ENCODE measurements at regions not wholly inside any gene's neighbourhood (a gene's known extent, or its start where the extent isn't known, plus 50 kb on each side); places are given as distances from the start of the nearest gene placed in this dataset.

- TF ChIP-seq CTCF (IDR thresholded peaks at IDR 0.05; ENCODE audit: insufficient read depth, low read length, poor library complexity, severe bottlenecking) = no peak
Observed at GRCh38 chr15:35994876-35995275, 448.9 kb upstream of the DPH6 start.

GRCh38 chr15:35998663-35999602 lies 453.0 kb upstream of the DPH6 start:
- no peaks in the 10 kb centered on the region for H3K27me3 ChIP-seq (replicated peaks; ENCODE audit: control insufficient read depth, insufficient read depth, low read length)
- DNase-seq (ENCODE audit: extremely low read depth, insufficient read length) = no peak
- no peak overlapping the region for H3K4me3 ChIP-seq (replicated peaks; ENCODE audit: low read depth, low read length)
- TF ChIP-seq CTCF (IDR thresholded peaks at IDR 0.05; ENCODE audit: insufficient read depth, low read length, poor library complexity, severe bottlenecking) = no peak
- no peaks in the 10 kb centered on the region for H3K36me3 ChIP-seq (ENCODE audit: control insufficient read depth, insufficient read depth, low read length)

More at GRCh38 chr15:35994876-35995275, 448.9 kb upstream of the DPH6 start:
- no peak overlapping the region for H3K4me3 ChIP-seq (replicated peaks; ENCODE audit: low read depth, low read length)
- no peaks in the 10 kb centered on the region for H3K27me3 ChIP-seq (replicated peaks; ENCODE audit: control insufficient read depth, insufficient read depth, low read length)
- DNase-seq (ENCODE audit: extremely low read depth, insufficient read length) = no peak
- no peaks in the 10 kb centered on the region for H3K36me3 ChIP-seq (ENCODE audit: control insufficient read depth, insufficient read depth, low read length)

- no peak for TF ChIP-seq CTCF (IDR thresholded peaks at IDR 0.05; ENCODE audit: insufficient read depth, low read length, poor library complexity, severe bottlenecking)
- Histone ChIP-seq H3K4me3 (replicated peaks; ENCODE audit: low read depth, low read length) (no peak overlapping the region), H3K27me3 (replicated peaks; ENCODE audit: control insufficient read depth, insufficient read depth, low read length) (no peaks in the 10 kb centered on the region), H3K36me3 (ENCODE audit: control insufficient read depth, insufficient read depth, low read length) (no peaks in the 10 kb centered on the region)
- no peak for DNase-seq (ENCODE audit: extremely low read depth, insufficient read length)
Observed at GRCh38 chr15:36004891-36005490, 459.0 kb upstream of the DPH6 start.

- no peaks in the 10 kb centered on the region for H3K27me3 ChIP-seq (replicated peaks; ENCODE audit: control insufficient read depth, insufficient read depth, low read length)
- DNase-seq (ENCODE audit: extremely low read depth, insufficient read length) = no peak
- no peak overlapping the region for H3K4me3 ChIP-seq (replicated peaks; ENCODE audit: low read depth, low read length)
- no peak for TF ChIP-seq CTCF (IDR thresholded peaks at IDR 0.05; ENCODE audit: insufficient read depth, low read length, poor library complexity, severe bottlenecking)
- H3K36me3 ChIP-seq (ENCODE audit: control insufficient read depth, insufficient read depth, low read length) = no peaks in the 10 kb centered on the region
Observed at GRCh38 chr15:36005542-36005941, 459.6 kb upstream of the DPH6 start.

GRCh38 chr15:36007699-36008098 lies 461.7 kb upstream of the DPH6 start:
- DNase-seq (ENCODE audit: extremely low read depth, insufficient read length) = no peak
- H3K27me3 ChIP-seq (replicated peaks; ENCODE audit: control insufficient read depth, insufficient read depth, low read length) = no peaks in the 10 kb centered on the region
- no peak overlapping the region for H3K4me3 ChIP-seq (replicated peaks; ENCODE audit: low read depth, low read length)
- no peak for TF ChIP-seq CTCF (IDR thresholded peaks at IDR 0.05; ENCODE audit: insufficient read depth, low read length, poor library complexity, severe bottlenecking)
- no peaks in the 10 kb centered on the region for H3K36me3 ChIP-seq (ENCODE audit: control insufficient read depth, insufficient read depth, low read length)
